Kidney (tissue), 13 donors: ENCODE measurements at regions not wholly inside any gene's neighbourhood (a gene's known extent, or its start where the extent isn't known, plus 50 kb on each side); places are given as distances from the start of the nearest gene placed in this dataset.

Experiments
- DNase-seq, 5 donors: peaks; one replicate each; pipeline ENCODE4 v3.0.0-alpha.2; 2013 to 2020
- FAIRE-seq: peaks from 2 replicates; lab custom pipeline; 2012; peaks lifted over from hg19 to GRCh38; lab: Jason Lieb, UNC
- H3K27ac ChIP-seq, 2 donors: one replicate each; pipeline ENCODE4 v1.7.0; 2013; ENCODE audit warnings: low read depth in 2 of 2, low read length in 2 of 2, inconsistent platforms in 1 of 2
- H3K27me3 ChIP-seq: one replicate; pipeline ENCODE4 v1.7.1; 2013; ENCODE audit warnings: low read length, inconsistent platforms; ENCODE audit not compliant: control insufficient read depth, insufficient read depth
- H3K36me3 ChIP-seq, 3 donors: one replicate each; pipeline versions ENCODE4 v1.7.0 to v1.7.1; 2013; ENCODE audit warnings: low read length in 3 of 3, control low read depth in 1 of 3, inconsistent platforms in 1 of 3; ENCODE audit not compliant: insufficient read depth in 3 of 3, control insufficient read depth in 2 of 3
- H3K4me1 ChIP-seq, 3 donors: one replicate each; pipeline versions ENCODE4 v1.7.0 to v1.7.1; 2013; ENCODE audit warnings: low read length in 3 of 3, inconsistent platforms in 1 of 3, low read depth in 1 of 3; ENCODE audit not compliant: control insufficient read depth in 2 of 3, insufficient read depth in 2 of 3
- H3K4me3 ChIP-seq, 3 donors: one replicate each; pipeline versions ENCODE4 v1.7.0 to v1.8.1; 2013; ENCODE audit warnings: low read length in 3 of 3, control low read depth in 1 of 3, inconsistent platforms in 1 of 3
- H3K9ac ChIP-seq, 3 donors: one replicate each; pipeline versions ENCODE4 v1.7.0 to v1.7.1; 2013; ENCODE audit warnings: low read length in 3 of 3, control low read depth in 1 of 3, inconsistent platforms in 1 of 3
- H3K9me3 ChIP-seq, 3 donors: one replicate each; pipeline versions ENCODE4 v1.7.0 to v1.7.1; 2013; ENCODE audit warnings: low read length in 3 of 3, control low read depth in 1 of 3, inconsistent platforms in 1 of 3; ENCODE audit not compliant: control insufficient read depth in 2 of 3, insufficient read depth in 1 of 3
- intact Hi-C: fragments of 100-400 bp; cut with DNase I; formaldehyde crosslinking; loops from one replicate; pipeline ENCODE4 v1.11.1; 2022
- TF ChIP-seq, protein P1 (sequence below): IDR thresholded peaks from 3 replicates; pipeline ENCODE4 v1.5.1; 2012; ENCODE audit warnings: mild to moderate bottlenecking, moderate library complexity, borderline replicate concordance; ENCODE audit not compliant: insufficient read depth; ENCODE audit errors: extremely low read depth
- donor health status: control.
- donor health status: control.
- donor health status: control.
- donor health status: control.
- donor health status: control.
- donor health status: DM: yes; HTN: yes; CAD: no.
- donor health status: Normal renal cell carcinoma (clear cell type).

DNA sequence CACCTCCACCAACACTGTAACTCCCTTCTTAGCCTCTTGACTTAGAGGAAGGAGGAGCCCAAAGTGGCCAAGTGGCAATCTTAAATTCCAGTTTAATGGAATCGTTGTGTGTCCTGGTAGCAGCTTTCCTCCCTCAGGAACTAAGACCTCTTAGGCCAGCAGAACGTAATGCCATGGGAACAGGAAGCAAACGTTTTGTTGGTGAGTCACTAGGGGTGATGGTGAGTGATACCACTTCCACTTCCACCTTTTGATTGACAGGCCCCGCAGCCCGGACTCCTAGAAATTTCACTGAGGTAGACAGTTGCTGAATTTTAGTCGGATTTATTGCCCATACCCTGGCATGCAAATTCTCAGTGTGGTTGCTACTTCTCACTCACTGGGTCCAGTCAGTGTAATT, 94.2 kb upstream of the FBN2 start:
- TF ChIP-seq, protein P1, sequence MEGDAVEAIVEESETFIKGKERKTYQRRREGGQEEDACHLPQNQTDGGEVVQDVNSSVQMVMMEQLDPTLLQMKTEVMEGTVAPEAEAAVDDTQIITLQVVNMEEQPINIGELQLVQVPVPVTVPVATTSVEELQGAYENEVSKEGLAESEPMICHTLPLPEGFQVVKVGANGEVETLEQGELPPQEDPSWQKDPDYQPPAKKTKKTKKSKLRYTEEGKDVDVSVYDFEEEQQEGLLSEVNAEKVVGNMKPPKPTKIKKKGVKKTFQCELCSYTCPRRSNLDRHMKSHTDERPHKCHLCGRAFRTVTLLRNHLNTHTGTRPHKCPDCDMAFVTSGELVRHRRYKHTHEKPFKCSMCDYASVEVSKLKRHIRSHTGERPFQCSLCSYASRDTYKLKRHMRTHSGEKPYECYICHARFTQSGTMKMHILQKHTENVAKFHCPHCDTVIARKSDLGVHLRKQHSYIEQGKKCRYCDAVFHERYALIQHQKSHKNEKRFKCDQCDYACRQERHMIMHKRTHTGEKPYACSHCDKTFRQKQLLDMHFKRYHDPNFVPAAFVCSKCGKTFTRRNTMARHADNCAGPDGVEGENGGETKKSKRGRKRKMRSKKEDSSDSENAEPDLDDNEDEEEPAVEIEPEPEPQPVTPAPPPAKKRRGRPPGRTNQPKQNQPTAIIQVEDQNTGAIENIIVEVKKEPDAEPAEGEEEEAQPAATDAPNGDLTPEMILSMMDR: no peak
- DNase-seq (no peak), FAIRE-seq (no peak)
- Histone ChIP-seq H3K9ac (no peak overlapping the region), H3K36me3 (no peaks in the 10 kb centered on the region), H3K4me3 (no peak overlapping the region), H3K4me1 (no peaks in the 10 kb centered on the region), H3K27me3 (no peaks in the 10 kb centered on the region), H3K9me3 (peaks cover 0 to 2% (median 0%) of the 10 kb centered on the region in 3 donors), H3K27ac (no peak overlapping the region)
- intact Hi-C loops: no loop called here

DNA sequence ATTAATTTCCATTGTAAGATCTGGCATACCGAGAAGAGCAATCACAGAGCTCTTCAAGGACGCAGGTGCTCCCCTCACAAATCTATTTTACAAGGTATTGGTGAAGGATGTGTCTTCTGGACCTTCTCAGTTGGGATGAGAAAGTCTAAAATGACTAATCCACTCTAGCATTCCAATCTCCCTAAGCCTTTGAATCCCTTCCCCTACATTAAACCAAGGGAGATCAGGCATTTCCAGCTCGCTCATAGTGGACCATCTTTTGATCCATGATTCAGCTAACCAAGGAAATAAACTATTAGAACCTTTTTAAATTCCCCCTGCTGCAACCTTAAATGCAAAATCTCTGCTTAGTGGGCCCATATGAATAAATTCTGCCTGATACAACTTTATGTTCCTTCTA, 95.9 kb upstream of the FBN2 start:
- no peak for DNase-seq
- H3K4me3 ChIP-seq: no peak overlapping the region
- H3K27ac ChIP-seq: no peak overlapping the region
- H3K36me3 ChIP-seq: no peaks in the 10 kb centered on the region
- no peak overlapping the region for H3K9ac ChIP-seq
- TF ChIP-seq, protein P1: no peak
- no peak for FAIRE-seq
- H3K9me3 ChIP-seq: peaks cover 0 to 2% (median 0%) of the 10 kb centered on the region in 3 donors
- intact Hi-C loops: no loop called here
- no peaks in the 10 kb centered on the region for H3K27me3 ChIP-seq
- no peaks in the 10 kb centered on the region for H3K4me1 ChIP-seq

DNA sequence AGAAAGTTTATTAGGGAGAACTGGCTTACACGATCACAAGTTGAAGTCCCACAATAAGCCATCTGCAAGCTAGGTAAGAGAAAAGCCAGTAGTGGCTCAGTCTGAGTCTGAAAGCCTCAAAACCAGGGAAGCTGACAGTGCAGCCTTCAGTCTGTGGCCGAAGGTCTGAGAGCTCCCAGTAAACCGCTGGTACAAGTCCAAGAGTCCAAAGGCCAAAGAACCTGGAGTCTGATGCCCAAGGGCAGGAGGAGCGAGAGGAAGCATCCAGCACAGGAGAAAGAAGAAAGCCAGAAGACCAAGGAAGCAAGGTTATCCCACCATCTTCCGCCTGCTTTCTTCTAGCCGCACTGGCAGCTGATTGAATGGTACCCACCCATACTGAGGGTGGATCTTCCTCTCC, 97.3 kb upstream of the FBN2 start:
- peaks cover 0 to 2% (median 0%) of the 10 kb centered on the region in 3 donors for H3K9me3 ChIP-seq
- H3K27ac ChIP-seq: no peak overlapping the region
- no peak overlapping the region for H3K9ac ChIP-seq
- H3K4me3 ChIP-seq: no peak overlapping the region
- no peaks in the 10 kb centered on the region for H3K4me1 ChIP-seq
- no peaks in the 10 kb centered on the region for H3K36me3 ChIP-seq
- H3K27me3 ChIP-seq: no peaks in the 10 kb centered on the region
- DNase-seq: no peak
- no peak for FAIRE-seq
- TF ChIP-seq, protein P1: no peak
- intact Hi-C loops: no loop called here

DNA sequence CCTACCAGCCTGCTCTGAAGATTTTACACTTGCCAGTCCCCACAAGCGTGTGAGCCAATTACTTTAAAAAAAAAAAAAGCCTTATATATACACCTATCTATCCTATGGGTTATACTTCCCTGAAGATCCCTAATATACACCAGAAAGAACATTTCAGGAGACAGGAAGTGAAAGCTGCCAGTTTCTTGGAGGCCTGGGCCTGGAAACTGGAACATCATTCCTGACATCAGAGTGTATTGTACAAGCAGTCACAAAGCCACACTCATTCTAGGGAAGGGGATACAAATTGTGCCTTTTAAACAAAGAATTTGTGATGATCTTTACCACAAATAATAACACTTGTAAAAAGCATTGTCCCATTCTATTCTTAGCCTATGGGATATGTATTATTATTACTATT, 98.3 kb upstream of the FBN2 start:
- DNase-seq (no peak), FAIRE-seq (no peak)
- intact Hi-C loops: no loop called here
- H3K4me1 ChIP-seq: no peaks in the 10 kb centered on the region
- H3K27ac ChIP-seq: no peak overlapping the region
- no peaks in the 10 kb centered on the region for H3K36me3 ChIP-seq
- no peaks in the 10 kb centered on the region for H3K9me3 ChIP-seq
- no peak overlapping the region for H3K4me3 ChIP-seq
- no peaks in the 10 kb centered on the region for H3K27me3 ChIP-seq
- TF ChIP-seq, protein P1: no peak
- H3K9ac ChIP-seq: no peak overlapping the region
